ENCODE measurements at regions not wholly inside any gene's neighbourhood (a gene's known extent, or its start where the extent isn't known, plus 50 kb on each side); places are given as distances from the start of the nearest gene placed in this dataset.

DNA sequence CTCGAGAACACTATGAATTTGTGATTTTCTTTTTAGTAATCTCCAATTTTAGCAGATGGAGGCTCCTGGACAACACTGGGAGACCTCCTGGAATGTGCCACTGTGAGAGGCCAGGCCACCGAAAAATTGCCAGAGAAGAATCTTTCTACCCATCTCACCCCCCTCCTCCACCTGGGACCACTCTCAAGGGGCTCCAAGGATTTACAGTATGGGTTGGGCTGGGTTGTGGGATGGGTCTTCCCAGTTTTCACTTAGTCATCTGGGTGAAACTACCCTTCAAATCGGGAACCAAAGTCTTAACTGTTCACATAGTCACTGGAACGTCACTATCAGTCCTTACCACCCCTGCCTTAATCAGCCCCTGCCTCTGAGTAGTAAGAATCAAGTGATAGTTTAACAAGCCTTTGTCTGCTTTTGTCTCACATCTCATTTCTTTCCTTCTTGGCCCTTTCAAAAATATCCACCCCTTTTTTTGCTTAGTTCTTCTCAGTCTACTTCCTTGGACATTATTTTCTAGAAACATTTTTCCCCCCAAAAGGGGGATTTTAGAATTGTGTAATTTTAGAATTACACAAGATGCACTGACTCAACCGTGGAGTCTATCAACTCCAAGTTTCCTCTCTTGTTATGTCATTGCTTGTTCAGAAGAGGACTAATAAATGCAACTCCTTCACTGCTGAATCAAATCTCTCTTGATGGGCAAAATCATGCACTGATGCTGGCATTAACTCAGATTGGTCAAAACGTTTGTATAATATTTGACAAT lies 148.2 kb upstream of the MOCS1 start:
- no peaks in the 10 kb centered on the region for H3K9me3 ChIP-seq (ENCODE audit: control insufficient read depth in 2 of 3, low read length in 3 of 3)
- H3K4me3 Mint-ChIP-seq, result no peak overlapping the region
- no peaks in the 10 kb centered on the region for H3K4me1 Mint-ChIP-seq
- H3K27ac ChIP-seq (ENCODE audit: low read depth, low read length), result no peak overlapping the region
- no peaks in the 10 kb centered on the region for H3K4me1 ChIP-seq (ENCODE audit: control insufficient read depth in 2 of 2, insufficient read depth in 2 of 2, low read length in 2 of 2)
- H3K9me3 Mint-ChIP-seq, result peaks cover 0 to 6% (median 0%) of the 10 kb centered on the region in 11 donors
- H3K4me3 ChIP-seq (ENCODE audit: low read length), result no peak overlapping the region
- no peaks in the 10 kb centered on the region for H3K36me3 ChIP-seq (ENCODE audit: control insufficient read depth in 2 of 3, insufficient read depth in 3 of 3, low read length in 3 of 3)
- intact Hi-C loops (cut with micrococcal nuclease), result no loop called here
- CTCF ChIA-PET, result no interaction called here
- DNase-seq (no peak), ATAC-seq (no peak)
- H3K27me3 Mint-ChIP-seq, result peaks cover 5 to 31% (median 19%) of the 10 kb centered on the region in 5 donors
- H3K27me3 ChIP-seq (ENCODE audit: control insufficient read depth in 2 of 2, insufficient read depth in 2 of 2, low read length in 2 of 2), result no peaks in the 10 kb centered on the region
- no peak overlapping the region for H3K27ac Mint-ChIP-seq
- POLR2A ChIA-PET, result no interaction called here
- peaks cover 0 to 4% (median 0%) of the 10 kb centered on the region in 5 donors for H3K36me3 Mint-ChIP-seq

DNA sequence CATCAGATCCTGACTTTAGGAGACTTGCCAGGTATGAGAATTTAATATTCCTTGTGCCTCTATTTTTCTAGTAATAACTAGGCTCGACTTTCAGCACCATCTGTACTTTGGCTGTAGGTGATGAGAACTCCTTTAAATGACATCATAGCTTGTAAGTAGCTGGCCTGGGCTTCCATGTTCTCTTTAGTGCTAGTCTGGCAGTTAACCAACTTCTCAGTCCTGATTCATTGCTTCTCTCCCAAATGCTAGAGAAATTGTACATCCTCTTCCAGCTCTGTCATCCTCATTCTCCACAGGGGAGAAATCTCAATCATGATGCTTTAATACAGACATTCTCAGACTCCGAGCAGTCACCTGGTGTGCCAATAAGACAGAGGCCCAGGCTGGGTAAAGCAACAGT lies 143.5 kb upstream of the MOCS1 start:
- H3K27ac Mint-ChIP-seq, result no peak overlapping the region
- ChIA-PET POLR2A (no interaction called here), CTCF (no interaction called here)
- no peak for ATAC-seq
- peaks cover 0 to 5% (median 0%) of the 10 kb centered on the region in 11 donors for H3K9me3 Mint-ChIP-seq
- no peaks in the 10 kb centered on the region for H3K4me1 Mint-ChIP-seq
- no peaks in the 10 kb centered on the region for H3K9me3 ChIP-seq (ENCODE audit: control insufficient read depth in 2 of 3, low read length in 3 of 3)
- H3K27me3 ChIP-seq (ENCODE audit: control insufficient read depth in 2 of 2, insufficient read depth in 2 of 2, low read length in 2 of 2), result peaks cover 0 to 2% of the 10 kb centered on the region in 2 donors
- peaks cover 0 to 4% (median 0%) of the 10 kb centered on the region in 5 donors for H3K36me3 Mint-ChIP-seq
- no peaks in the 10 kb centered on the region for H3K4me1 ChIP-seq (ENCODE audit: control insufficient read depth in 2 of 2, insufficient read depth in 2 of 2, low read length in 2 of 2)
- peaks cover 2 to 55% (median 39%) of the 10 kb centered on the region in 5 donors for H3K27me3 Mint-ChIP-seq
- no peak for DNase-seq
- H3K4me3 ChIP-seq (ENCODE audit: low read length), result no peak overlapping the region
- no peak overlapping the region for H3K4me3 Mint-ChIP-seq
- no peak overlapping the region for H3K27ac ChIP-seq (ENCODE audit: low read depth, low read length)
- no peaks in the 10 kb centered on the region for H3K36me3 ChIP-seq (ENCODE audit: control insufficient read depth in 2 of 3, insufficient read depth in 3 of 3, low read length in 3 of 3)
- intact Hi-C loops (cut with micrococcal nuclease), result no loop called here

DNA sequence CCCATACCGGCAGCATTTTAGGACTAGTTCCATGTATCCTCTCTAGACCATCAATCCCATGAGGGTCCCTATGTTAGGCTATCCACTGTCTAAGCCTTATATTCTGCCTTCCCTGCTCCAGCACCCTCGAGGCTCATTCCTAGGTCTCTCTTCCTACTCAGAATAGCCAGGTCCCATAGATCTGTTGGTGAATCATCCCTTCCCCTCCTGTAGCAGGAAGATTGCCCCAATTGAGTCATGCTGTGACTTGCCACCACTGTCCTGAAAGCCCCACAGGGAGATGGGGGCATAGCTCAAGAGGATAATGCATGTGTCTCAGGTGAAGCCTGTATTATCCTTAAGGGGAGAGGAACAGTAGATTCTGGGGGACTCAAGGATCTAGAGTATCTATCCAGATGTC lies 143.1 kb upstream of the MOCS1 start:
- H3K27ac ChIP-seq (ENCODE audit: low read depth, low read length), result no peak overlapping the region
- H3K9me3 ChIP-seq (ENCODE audit: control insufficient read depth in 2 of 3, low read length in 3 of 3), result no peaks in the 10 kb centered on the region
- Mint-ChIP-seq H3K4me1 (no peaks in the 10 kb centered on the region), H3K9me3 (peaks cover 0 to 5% (median 0%) of the 10 kb centered on the region in 11 donors), H3K4me3 (no peak overlapping the region), H3K27ac (no peak overlapping the region), H3K27me3 (peaks cover 0 to 57% (median 42%) of the 10 kb centered on the region in 5 donors), H3K36me3 (peaks cover 0 to 4% (median 0%) of the 10 kb centered on the region in 5 donors)
- no peaks in the 10 kb centered on the region for H3K4me1 ChIP-seq (ENCODE audit: control insufficient read depth in 2 of 2, insufficient read depth in 2 of 2, low read length in 2 of 2)
- peaks cover 0 to 2% of the 10 kb centered on the region in 2 donors for H3K27me3 ChIP-seq (ENCODE audit: control insufficient read depth in 2 of 2, insufficient read depth in 2 of 2, low read length in 2 of 2)
- ATAC-seq (no peak), DNase-seq (no peak)
- ChIA-PET CTCF (no interaction called here), POLR2A (no interaction called here)
- no peaks in the 10 kb centered on the region for H3K36me3 ChIP-seq (ENCODE audit: control insufficient read depth in 2 of 3, insufficient read depth in 3 of 3, low read length in 3 of 3)
- H3K4me3 ChIP-seq (ENCODE audit: low read length), result no peak overlapping the region
- intact Hi-C loops (cut with micrococcal nuclease), result no loop called here

DNA sequence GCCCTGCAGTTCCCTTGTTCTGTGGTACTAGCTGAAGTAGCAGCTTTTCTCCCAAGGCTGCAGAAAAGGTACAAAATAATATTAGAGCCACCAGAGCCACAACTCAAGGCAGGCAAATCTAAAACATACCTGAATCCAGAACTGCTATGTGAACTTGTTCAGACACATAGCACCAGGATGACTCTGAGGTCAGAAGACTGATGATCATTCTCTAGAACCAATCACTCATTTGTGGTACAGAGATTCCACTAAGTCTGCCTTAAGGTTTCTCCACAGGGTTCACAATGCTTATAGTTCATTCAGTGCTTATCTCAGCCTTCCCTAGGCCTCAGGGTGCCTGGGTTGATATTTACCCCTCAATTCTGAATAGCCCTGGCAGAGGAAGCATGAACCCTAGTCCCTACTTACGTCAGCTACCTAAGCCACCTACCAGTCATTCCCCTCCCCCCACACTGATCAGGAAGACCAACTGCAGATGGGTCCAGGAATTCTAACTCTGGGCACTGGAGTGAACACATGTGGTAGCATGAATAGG lies 140.9 kb upstream of the MOCS1 start:
- Histone ChIP-seq H3K27ac (ENCODE audit: low read depth, low read length) (no peak overlapping the region), H3K9me3 (ENCODE audit: control insufficient read depth in 2 of 3, low read length in 3 of 3) (no peaks in the 10 kb centered on the region), H3K27me3 (ENCODE audit: control insufficient read depth in 2 of 2, insufficient read depth in 2 of 2, low read length in 2 of 2) (peaks cover 0 to 2% of the 10 kb centered on the region in 2 donors), H3K36me3 (ENCODE audit: control insufficient read depth in 2 of 3, insufficient read depth in 3 of 3, low read length in 3 of 3) (no peaks in the 10 kb centered on the region), H3K4me3 (ENCODE audit: low read length) (no peak overlapping the region), H3K4me1 (ENCODE audit: control insufficient read depth in 2 of 2, insufficient read depth in 2 of 2, low read length in 2 of 2) (no peaks in the 10 kb centered on the region)
- CTCF ChIA-PET, result no interaction called here
- H3K36me3 Mint-ChIP-seq, result peaks cover 0 to 4% (median 0%) of the 10 kb centered on the region in 5 donors
- peaks cover 4 to 59% (median 45%) of the 10 kb centered on the region in 5 donors for H3K27me3 Mint-ChIP-seq
- ATAC-seq (no peak), DNase-seq (no peak)
- POLR2A ChIA-PET, result no interaction called here
- no peak overlapping the region for H3K27ac Mint-ChIP-seq
- H3K9me3 Mint-ChIP-seq, result peaks cover 0 to 5% (median 0%) of the 10 kb centered on the region in 11 donors
- H3K4me3 Mint-ChIP-seq, result no peak overlapping the region
- intact Hi-C loops (cut with micrococcal nuclease), result no loop called here
- H3K4me1 Mint-ChIP-seq, result no peaks in the 10 kb centered on the region

DNA sequence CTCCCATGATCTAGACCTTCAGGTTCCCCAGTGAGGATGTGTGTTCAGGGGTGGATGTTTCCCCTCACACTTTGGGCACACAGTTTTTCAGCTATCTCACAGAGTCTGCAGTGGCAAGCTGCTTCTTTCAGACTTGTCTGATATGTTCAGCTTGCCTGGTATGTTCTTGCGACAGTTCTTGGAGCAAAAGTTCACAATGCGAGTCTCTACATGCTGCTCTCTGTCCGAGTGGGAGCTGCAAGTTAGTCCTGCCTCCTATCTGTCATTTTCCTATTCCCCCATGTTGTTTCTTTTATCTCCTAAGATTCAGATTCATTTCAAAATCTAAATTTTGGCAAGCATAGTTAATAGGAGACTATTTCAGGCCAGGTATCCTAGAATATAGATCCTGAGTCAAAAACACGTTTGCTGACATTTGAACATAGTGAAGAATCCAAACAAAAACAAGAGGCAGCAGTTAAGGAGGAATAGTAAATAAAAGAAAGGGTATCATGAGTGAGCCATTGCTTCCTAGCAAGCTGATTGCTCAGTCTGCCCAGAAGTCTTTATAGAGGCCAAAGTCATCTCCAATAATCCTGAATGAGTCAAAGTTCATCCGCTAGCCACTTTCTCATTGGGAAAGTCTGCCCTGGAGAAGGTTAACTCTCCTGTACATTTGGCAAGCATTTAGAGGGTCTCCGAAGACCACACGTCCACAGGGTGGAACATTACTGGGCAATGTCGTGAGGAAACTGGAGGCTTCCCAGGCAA lies 140.2 kb upstream of the MOCS1 start:
- Histone ChIP-seq H3K4me3 (ENCODE audit: low read length) (no peak overlapping the region), H3K27me3 (ENCODE audit: control insufficient read depth in 2 of 2, insufficient read depth in 2 of 2, low read length in 2 of 2) (peaks cover 0 to 2% of the 10 kb centered on the region in 2 donors), H3K4me1 (ENCODE audit: control insufficient read depth in 2 of 2, insufficient read depth in 2 of 2, low read length in 2 of 2) (no peaks in the 10 kb centered on the region), H3K9me3 (ENCODE audit: control insufficient read depth in 2 of 3, low read length in 3 of 3) (no peaks in the 10 kb centered on the region), H3K27ac (ENCODE audit: low read depth, low read length) (no peak overlapping the region), H3K36me3 (ENCODE audit: control insufficient read depth in 2 of 3, insufficient read depth in 3 of 3, low read length in 3 of 3) (no peaks in the 10 kb centered on the region)
- H3K4me3 Mint-ChIP-seq, result no peak overlapping the region
- H3K36me3 Mint-ChIP-seq, result peaks cover 0 to 4% (median 0%) of the 10 kb centered on the region in 5 donors
- ChIA-PET POLR2A (no interaction called here), CTCF (no interaction called here)
- ATAC-seq (no peak), DNase-seq (no peak)
- intact Hi-C loops (cut with micrococcal nuclease), result no loop called here
- H3K9me3 Mint-ChIP-seq, result peaks cover 0 to 5% (median 0%) of the 10 kb centered on the region in 11 donors
- H3K4me1 Mint-ChIP-seq, result no peaks in the 10 kb centered on the region
- H3K27ac Mint-ChIP-seq, result no peak overlapping the region
- H3K27me3 Mint-ChIP-seq, result peaks cover 4 to 59% (median 43%) of the 10 kb centered on the region in 5 donors

DNA sequence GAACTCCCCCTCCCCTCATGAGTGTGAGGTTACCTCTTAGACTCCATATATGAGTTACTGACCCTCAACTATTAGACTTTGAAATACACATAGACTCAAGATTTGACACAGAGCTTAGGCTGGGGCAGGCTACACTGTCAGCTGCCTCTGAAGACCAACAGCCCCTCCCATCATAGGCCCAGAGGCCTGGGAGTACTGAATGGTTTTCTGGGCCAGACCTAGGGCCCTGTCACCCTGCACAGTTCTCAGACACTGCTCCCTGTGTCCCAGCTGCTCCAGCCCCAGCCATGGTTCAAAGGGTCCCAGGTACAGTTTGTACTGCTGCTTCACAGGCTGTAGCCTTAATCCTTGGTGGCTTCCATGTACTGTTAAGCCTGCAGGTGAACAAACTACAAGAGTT lies 132.1 kb upstream of the MOCS1 start:
- H3K36me3 Mint-ChIP-seq, result no peaks in the 10 kb centered on the region
- H3K4me1 Mint-ChIP-seq, result no peaks in the 10 kb centered on the region
- no peaks in the 10 kb centered on the region for H3K4me1 ChIP-seq (ENCODE audit: control insufficient read depth in 2 of 2, insufficient read depth in 2 of 2, low read length in 2 of 2)
- no peak overlapping the region for H3K27ac ChIP-seq (ENCODE audit: low read depth, low read length)
- H3K27ac Mint-ChIP-seq, result no peak overlapping the region
- ChIA-PET CTCF (no interaction called here), POLR2A (no interaction called here)
- peaks cover 4 to 6% (median 5%) of the 10 kb centered on the region in 5 donors for H3K27me3 Mint-ChIP-seq
- no peak for DNase-seq
- H3K36me3 ChIP-seq (ENCODE audit: control insufficient read depth in 2 of 3, insufficient read depth in 3 of 3, low read length in 3 of 3), result no peaks in the 10 kb centered on the region
- H3K9me3 Mint-ChIP-seq, result peaks cover 0 to 12% (median 7%) of the 10 kb centered on the region in 11 donors
- no peak overlapping the region for H3K4me3 ChIP-seq (ENCODE audit: low read length)
- intact Hi-C loops (cut with micrococcal nuclease), result no loop called here
- H3K27me3 ChIP-seq (ENCODE audit: control insufficient read depth in 2 of 2, insufficient read depth in 2 of 2, low read length in 2 of 2), result no peaks in the 10 kb centered on the region
- ATAC-seq, result no peak
- no peak overlapping the region for H3K4me3 Mint-ChIP-seq
- H3K9me3 ChIP-seq (ENCODE audit: control insufficient read depth in 2 of 3, low read length in 3 of 3), result peaks cover 0 to 6% (median 0%) of the 10 kb centered on the region in 3 experiments
